Naive thymus-derived CD4-positive, alpha-beta T cell (primary cell): ENCODE measurements at regions not wholly inside any gene's neighbourhood (a gene's known extent, or its start where the extent isn't known, plus 50 kb on each side); places are given as distances from the start of the nearest gene placed in this dataset.

Experiments
- ATAC-seq: fragments of 150-1000 bp; cut with Tn5 transposase; 2 replicates; pipeline ENCODE4 v1.10.0; 2021; ENCODE audit warnings: mild to moderate bottlenecking, moderate library complexity
- CTCF ChIA-PET: fragments of 350-600 bp; sonication (Branson Sonifier 250); formaldehyde crosslinking; loops from one replicate; lab custom pipeline; 2021; ENCODE audit warnings: antibody characterized with exemption; lab: Charles Lee
- POLR2A ChIA-PET: fragments of 350-600 bp; sonication (Branson Sonifier 250); formaldehyde crosslinking; loops from one replicate; lab custom pipeline; 2021; ENCODE audit warnings: antibody characterized with exemption, inconsistent platforms; lab: Charles Lee
- DNase-seq, 9 donors: peaks; one replicate each; pipeline versions ENCODE4 v3.0.0 to v3.0.0-alpha.2; 2020 to 2022; ENCODE audit warnings: mixed read lengths in 1 of 9
- H3K27ac ChIP-seq: one replicate; pipeline ENCODE4 v1.7.0; 2013; ENCODE audit warnings: mild to moderate bottlenecking, low read depth, low read length, moderate library complexity
- H3K27me3 ChIP-seq, 2 donors: one replicate each; pipeline ENCODE4 v1.7.0; 2013; ENCODE audit warnings: low read length in 2 of 2, mild to moderate bottlenecking in 2 of 2, moderate library complexity in 2 of 2; ENCODE audit not compliant: control insufficient read depth in 2 of 2, insufficient read depth in 2 of 2
- H3K36me3 ChIP-seq, 3 experiments: 1 replicate in 2 of 3; 2 replicates in 1 of 3; pipeline ENCODE4 v1.7.0; 2013; ENCODE audit warnings: low read length in 3 of 3, mild to moderate bottlenecking in 3 of 3, moderate library complexity in 1 of 3; ENCODE audit not compliant: insufficient read depth in 3 of 3, control insufficient read depth in 2 of 3
- H3K4me1 ChIP-seq, 2 donors: one replicate each; pipeline ENCODE4 v1.7.0; 2013; ENCODE audit warnings: low read length in 2 of 2, mild to moderate bottlenecking in 2 of 2, moderate library complexity in 1 of 2; ENCODE audit not compliant: control insufficient read depth in 2 of 2, insufficient read depth in 2 of 2
- H3K4me3 ChIP-seq: 2 replicates; pipeline ENCODE4 v1.7.0; 2013; ENCODE audit warnings: mild to moderate bottlenecking, low read length
- H3K9me3 ChIP-seq, 3 experiments: 1 replicate in 2 of 3; 2 replicates in 1 of 3; pipeline ENCODE4 v1.7.0; 2013; ENCODE audit warnings: low read length in 3 of 3; ENCODE audit not compliant: control insufficient read depth in 2 of 3
- H3K27ac Mint-ChIP-seq, 9 donors: one replicate each; pipeline ENCODE4 v1.8.0; 2020 to 2022; ENCODE audit warnings: mixed read lengths in 9 of 9, mild to moderate bottlenecking in 8 of 9, moderate library complexity in 5 of 9, inconsistent platforms in 2 of 9
- H3K27me3 Mint-ChIP-seq, 5 donors: one replicate each; pipeline ENCODE4 v1.8.0; 2021 to 2022; ENCODE audit warnings: mixed read lengths in 5 of 5, mild to moderate bottlenecking in 1 of 5
- H3K36me3 Mint-ChIP-seq, 5 donors: one replicate each; pipeline ENCODE4 v1.8.0; 2020 to 2022; ENCODE audit warnings: mixed read lengths in 5 of 5, mild to moderate bottlenecking in 3 of 5, inconsistent platforms in 1 of 5
- H3K4me1 Mint-ChIP-seq, 7 donors: one replicate each; pipeline ENCODE4 v1.8.0; 2020 to 2022; ENCODE audit warnings: mixed read lengths in 7 of 7, mild to moderate bottlenecking in 3 of 7, inconsistent platforms in 1 of 7
- H3K4me3 Mint-ChIP-seq, 10 donors: one replicate each; pipeline ENCODE4 v1.8.0; 2020 to 2022; ENCODE audit warnings: mild to moderate bottlenecking in 10 of 10, mixed read lengths in 10 of 10, moderate library complexity in 6 of 10, inconsistent platforms in 2 of 10
- H3K9me3 Mint-ChIP-seq, 11 donors: one replicate each; pipeline ENCODE4 v1.8.0; 2020 to 2022; ENCODE audit warnings: mixed read lengths in 11 of 11, mild to moderate bottlenecking in 4 of 11, inconsistent platforms in 1 of 11, moderate library complexity in 1 of 11
- intact Hi-C, 2 donors: fragments of 100-400 bp; cut with micrococcal nuclease; formaldehyde crosslinking; loops; one replicate each; pipeline ENCODE4 v1.15.1; 2023

DNA sequence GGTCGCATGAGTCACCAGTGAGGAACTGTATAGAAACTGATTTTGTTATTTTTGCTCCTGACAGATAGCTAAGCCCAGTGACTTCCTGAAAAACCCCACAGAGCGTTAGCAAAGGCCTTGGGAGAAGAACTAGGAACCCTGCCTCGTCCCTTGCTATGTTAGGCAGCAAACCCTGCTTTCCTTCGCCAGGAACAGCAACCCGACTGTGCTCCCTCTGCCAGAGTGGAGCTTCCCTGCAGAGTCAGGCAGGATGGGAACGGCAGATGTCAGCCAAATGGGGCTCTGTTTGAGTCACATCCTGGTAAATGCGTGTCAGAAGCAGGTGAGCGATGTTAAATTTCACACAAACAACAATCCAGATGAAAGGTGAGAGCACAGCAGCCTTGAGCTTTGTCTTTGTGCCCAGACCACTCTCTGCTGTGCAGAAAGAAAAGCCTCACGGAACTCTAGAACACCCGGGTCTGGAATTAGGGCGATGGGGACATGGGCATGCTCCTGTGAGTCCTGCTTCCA is 186.6 kb downstream of the ADAMTS15 start:
- Histone ChIP-seq H3K4me3 (no peak overlapping the region), H3K36me3 (no peaks in the 10 kb centered on the region), H3K27me3 (no peaks in the 10 kb centered on the region), H3K27ac (no peak overlapping the region), H3K9me3 (no peaks in the 10 kb centered on the region), H3K4me1 (no peaks in the 10 kb centered on the region)
- Mint-ChIP-seq H3K4me3 (peak overlapping the region in 1 of 10 donors; percentile 40), H3K27ac (peak overlapping the region in 1 of 9 donors; percentile 40), H3K27me3 (peaks cover 0 to 19% (median 13%) of the 10 kb centered on the region in 5 donors), H3K4me1 (peaks cover 0 to 52% (median 0%) of the 10 kb centered on the region in 7 donors), H3K36me3 (peaks cover 0 to 1% (median 0%) of the 10 kb centered on the region in 5 donors), H3K9me3 (peaks cover 0 to 1% (median 0%) of the 10 kb centered on the region in 11 donors)
- ChIA-PET CTCF (no interaction called here), POLR2A (no interaction called here)
- DNase-seq = no peak
- intact Hi-C loops = no loop called here
- no peak for ATAC-seq

DNA sequence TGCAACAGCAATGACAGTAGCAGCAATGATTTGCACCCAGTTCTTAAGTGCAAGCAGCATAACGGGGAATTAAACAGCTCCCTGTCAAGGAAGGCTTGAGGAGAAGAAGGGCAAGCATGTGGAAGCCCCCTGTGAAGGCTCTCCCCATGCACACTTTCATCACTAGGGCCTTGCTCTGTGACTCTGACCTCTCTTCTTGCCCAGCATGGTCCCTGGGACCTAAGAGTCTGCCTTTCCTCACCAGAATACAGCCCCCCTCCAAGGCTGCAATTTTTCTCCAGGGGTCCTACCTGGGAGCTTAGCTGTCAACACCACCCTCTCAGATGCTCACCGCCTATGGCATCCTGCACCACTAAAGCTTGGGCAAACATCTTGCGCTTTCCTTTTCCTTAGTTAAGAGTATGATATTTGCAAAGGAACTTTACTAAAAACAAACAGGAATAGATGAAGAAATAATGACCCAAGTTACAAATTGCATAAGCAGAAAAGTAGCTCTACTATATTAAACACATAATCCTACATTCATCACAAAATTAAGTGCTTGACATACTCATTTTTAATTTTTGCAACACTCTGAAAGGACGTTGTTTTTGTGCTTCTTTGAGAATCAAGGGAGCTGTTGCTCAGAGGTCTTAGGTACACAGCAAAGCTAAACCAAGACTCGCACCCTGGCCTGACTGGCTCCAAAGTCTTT is 187.6 kb downstream of the ADAMTS15 start:
- no peaks in the 10 kb centered on the region for H3K4me1 ChIP-seq
- Mint-ChIP-seq H3K36me3 (peaks cover 0 to 1% (median 0%) of the 10 kb centered on the region in 5 donors), H3K4me3 (no peak overlapping the region), H3K27ac (peak overlapping the region in 1 of 9 donors; percentile 40), H3K9me3 (peaks cover 0 to 1% (median 0%) of the 10 kb centered on the region in 11 donors), H3K4me1 (peaks cover 0 to 50% (median 0%) of the 10 kb centered on the region in 7 donors), H3K27me3 (peaks cover 0 to 18% (median 13%) of the 10 kb centered on the region in 5 donors)
- H3K27me3 ChIP-seq = no peaks in the 10 kb centered on the region
- intact Hi-C loops = no loop called here
- no peak overlapping the region for H3K27ac ChIP-seq
- H3K36me3 ChIP-seq = no peaks in the 10 kb centered on the region
- ATAC-seq (no peak), DNase-seq (no peak)
- H3K4me3 ChIP-seq = no peak overlapping the region
- ChIA-PET CTCF (no interaction called here), POLR2A (no interaction called here)
- no peaks in the 10 kb centered on the region for H3K9me3 ChIP-seq

DNA sequence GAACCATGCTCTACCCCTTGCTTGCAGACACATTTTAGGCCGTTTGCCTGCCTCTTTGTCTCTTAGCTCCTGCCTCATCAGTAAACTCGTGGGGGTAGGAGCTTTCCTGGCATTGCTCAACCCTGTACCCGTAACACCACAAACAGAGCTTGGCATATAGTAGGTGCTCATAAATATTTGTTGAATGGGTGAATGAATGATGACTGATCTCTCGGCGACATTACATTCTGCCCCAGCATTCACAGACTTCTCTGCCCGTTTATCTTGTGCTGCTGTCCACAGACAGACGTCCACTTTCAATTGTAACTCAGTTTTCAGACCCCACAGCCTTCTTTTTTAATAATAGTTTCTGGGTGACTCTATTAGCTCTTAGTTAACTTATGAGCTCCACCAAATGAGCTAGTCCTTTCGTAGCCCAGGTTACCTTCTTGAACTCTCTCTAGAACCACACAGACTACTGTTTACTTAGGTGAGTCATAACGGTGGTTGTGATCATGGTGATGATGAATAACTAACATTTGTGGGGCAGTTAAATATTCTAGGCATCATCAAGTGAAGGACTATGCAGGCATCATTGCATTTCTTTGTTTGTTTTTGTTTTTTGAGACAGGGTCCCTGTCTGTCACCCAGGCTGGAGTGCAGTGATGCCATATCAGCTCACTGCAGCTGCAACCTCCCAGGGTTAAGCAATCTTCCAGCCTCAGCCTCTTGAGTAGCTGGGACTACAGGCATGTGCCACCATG is 188.4 kb downstream of the ADAMTS15 start:
- H3K36me3 ChIP-seq = no peaks in the 10 kb centered on the region
- H3K4me3 ChIP-seq = no peak overlapping the region
- intact Hi-C loops = no loop called here
- peak overlapping the region in 1 of 9 donors; percentile 77 for H3K27ac Mint-ChIP-seq
- ATAC-seq (no peak), DNase-seq (no peak)
- peaks cover 0 to 1% (median 0%) of the 10 kb centered on the region in 5 donors for H3K36me3 Mint-ChIP-seq
- H3K4me1 Mint-ChIP-seq = peaks cover 0 to 45% (median 0%) of the 10 kb centered on the region in 7 donors
- H3K4me1 ChIP-seq = no peaks in the 10 kb centered on the region
- peak overlapping the region in 1 of 10 donors; percentile 6 for H3K4me3 Mint-ChIP-seq
- H3K27ac ChIP-seq = no peak overlapping the region
- ChIA-PET POLR2A (no interaction called here), CTCF (no interaction called here)
- H3K9me3 Mint-ChIP-seq = peaks cover 0 to 1% (median 0%) of the 10 kb centered on the region in 11 donors
- no peaks in the 10 kb centered on the region for H3K9me3 ChIP-seq
- no peaks in the 10 kb centered on the region for H3K27me3 ChIP-seq
- peaks cover 0 to 18% (median 12%) of the 10 kb centered on the region in 5 donors for H3K27me3 Mint-ChIP-seq

DNA sequence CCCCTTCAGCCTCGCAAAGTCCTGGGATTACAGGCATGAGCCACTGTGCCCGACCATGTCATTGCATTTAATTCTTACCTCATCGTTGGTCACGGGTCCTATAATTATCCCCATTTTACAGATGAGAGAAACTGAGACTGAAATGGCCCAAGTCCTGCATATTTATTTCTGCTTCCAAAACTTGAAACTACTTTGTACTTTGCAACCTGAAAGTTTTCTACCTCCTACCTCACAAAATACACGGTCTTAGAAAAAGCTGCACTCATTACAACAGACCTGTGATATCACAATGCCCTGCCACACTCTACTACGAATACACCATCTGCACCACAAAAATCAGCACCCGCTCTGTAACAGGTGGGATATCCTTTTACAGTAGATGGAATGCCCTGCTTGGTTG is 189.1 kb downstream of the ADAMTS15 start:
- ChIA-PET CTCF (no interaction called here), POLR2A (no interaction called here)
- no peaks in the 10 kb centered on the region for H3K9me3 ChIP-seq
- H3K9me3 Mint-ChIP-seq = peaks cover 0 to 1% (median 0%) of the 10 kb centered on the region in 11 donors
- intact Hi-C loops = no loop called here
- H3K4me3 Mint-ChIP-seq = no peak overlapping the region
- H3K4me1 Mint-ChIP-seq = peaks cover 0 to 43% (median 0%) of the 10 kb centered on the region in 7 donors
- DNase-seq (no peak), ATAC-seq (no peak)
- no peaks in the 10 kb centered on the region for H3K4me1 ChIP-seq
- peaks cover 0 to 18% (median 8%) of the 10 kb centered on the region in 5 donors for H3K27me3 Mint-ChIP-seq
- no peak overlapping the region for H3K27ac ChIP-seq
- H3K4me3 ChIP-seq = no peak overlapping the region
- H3K27me3 ChIP-seq = no peaks in the 10 kb centered on the region
- no peaks in the 10 kb centered on the region for H3K36me3 ChIP-seq
- peak overlapping the region in 1 of 9 donors; percentile 1 for H3K27ac Mint-ChIP-seq
- peaks cover 0 to 1% (median 0%) of the 10 kb centered on the region in 5 donors for H3K36me3 Mint-ChIP-seq

DNA sequence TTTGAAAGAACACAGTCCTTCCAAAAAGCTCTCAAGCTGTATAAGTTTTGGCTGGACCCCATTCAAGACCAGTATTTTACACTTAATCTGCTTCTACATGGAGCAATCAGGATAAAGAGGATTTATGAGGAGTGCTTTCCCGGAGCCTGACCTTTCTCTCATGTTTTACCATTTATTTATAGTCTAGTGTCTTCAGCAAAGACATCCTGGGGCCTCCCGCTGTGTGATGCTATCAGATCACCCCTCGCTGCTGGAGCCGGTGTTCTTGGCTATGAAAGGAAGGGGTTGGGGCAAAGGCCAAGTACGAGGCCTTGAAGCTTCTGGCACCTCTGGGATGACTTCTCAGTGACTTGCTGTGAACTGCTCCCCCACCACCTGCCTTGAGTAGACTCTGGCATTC is 189.6 kb downstream of the ADAMTS15 start:
- DNase-seq (no peak), ATAC-seq (no peak)
- Mint-ChIP-seq H3K4me1 (peaks cover 0 to 43% (median 0%) of the 10 kb centered on the region in 7 donors), H3K9me3 (peaks cover 0 to 1% (median 0%) of the 10 kb centered on the region in 11 donors), H3K4me3 (no peak overlapping the region), H3K27me3 (peaks cover 2 to 18% (median 9%) of the 10 kb centered on the region in 5 donors), H3K27ac (peak overlapping the region in 1 of 9 donors; percentile 1), H3K36me3 (peaks cover 0 to 1% (median 0%) of the 10 kb centered on the region in 5 donors)
- Histone ChIP-seq H3K36me3 (no peaks in the 10 kb centered on the region), H3K4me1 (no peaks in the 10 kb centered on the region), H3K9me3 (no peaks in the 10 kb centered on the region), H3K27ac (no peak overlapping the region), H3K4me3 (no peak overlapping the region), H3K27me3 (no peaks in the 10 kb centered on the region)
- intact Hi-C loops = no loop called here
- ChIA-PET POLR2A (no interaction called here), CTCF (no interaction called here)

DNA sequence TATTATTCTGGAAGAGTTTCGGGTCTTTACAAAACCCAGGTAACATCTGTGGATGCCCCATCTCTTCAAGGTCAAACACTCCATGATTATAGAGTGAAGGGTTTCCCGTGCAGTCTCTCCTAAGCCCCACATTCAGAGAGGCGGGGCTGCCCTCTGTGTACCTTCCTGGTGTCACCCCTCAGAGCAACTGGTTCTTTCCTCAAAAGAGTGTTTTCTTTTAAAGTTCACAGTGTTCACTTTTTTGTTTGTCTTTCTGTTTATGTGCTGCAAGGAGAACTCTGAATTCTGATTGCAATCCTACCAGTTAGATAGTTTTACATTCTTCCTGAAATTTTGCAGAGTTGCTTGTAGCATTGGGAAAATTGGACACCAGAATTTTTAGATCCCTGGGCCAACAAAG is 190.2 kb downstream of the ADAMTS15 start:
- H3K27ac Mint-ChIP-seq = no peak overlapping the region
- intact Hi-C loops = no loop called here
- ATAC-seq (no peak), DNase-seq (no peak)
- Histone ChIP-seq H3K4me3 (no peak overlapping the region), H3K27me3 (no peaks in the 10 kb centered on the region), H3K9me3 (no peaks in the 10 kb centered on the region), H3K36me3 (no peaks in the 10 kb centered on the region), H3K27ac (no peak overlapping the region), H3K4me1 (no peaks in the 10 kb centered on the region)
- peaks cover 2 to 15% (median 8%) of the 10 kb centered on the region in 5 donors for H3K27me3 Mint-ChIP-seq
- no peak overlapping the region for H3K4me3 Mint-ChIP-seq
- H3K9me3 Mint-ChIP-seq = peaks cover 0 to 1% (median 0%) of the 10 kb centered on the region in 11 donors
- ChIA-PET CTCF (no interaction called here), POLR2A (no interaction called here)
- peaks cover 0 to 38% (median 0%) of the 10 kb centered on the region in 7 donors for H3K4me1 Mint-ChIP-seq
- peaks cover 0 to 1% (median 0%) of the 10 kb centered on the region in 5 donors for H3K36me3 Mint-ChIP-seq
